ENCODE measurements at regions not wholly inside any gene's neighbourhood (a gene's known extent, or its start where the extent isn't known, plus 50 kb on each side); places are given as distances from the start of the nearest gene placed in this dataset.
"Not testable (repeated sequence)": the region's sequence is repeated elsewhere in the genome, so short reads cannot be mapped to it uniquely, and the experiment has no call there.

- Histone ChIP-seq H3K4me3 (no peak overlapping the region), H3K9me3 (ENCODE audit: low read depth, low read length) (no peaks in the 10 kb centered on the region), H3K9ac (ENCODE audit: insufficient read length) (no peak overlapping the region), H3K36me3 (ENCODE audit: insufficient read depth, low read length) (no peaks in the 10 kb centered on the region), H3K27ac (no peak overlapping the region)
- TF ChIP-seq FOXP2 (optimal IDR thresholded peaks at IDR 0.05; ENCODE audit: control extremely low read depth, extremely low read length, insufficient read depth) (no peak), EZH2 (IDR thresholded peaks at IDR 0.05) (no peak), POLR2AphosphoS5 (IDR thresholded peaks at IDR 0.05; ENCODE audit: borderline replicate concordance, low read depth, low read length) (no peak)
- no peak for DNase-seq (ENCODE audit: low read depth, low spot score)
Measured at GRCh38 chr13:64505336-64505910, 2724.7 kb downstream of the PCDH9 start.

GRCh38 chr13:64488731-64489130 is 2741.4 kb downstream of the PCDH9 start:
- H3K36me3 ChIP-seq (ENCODE audit: insufficient read depth, low read length), result no peaks in the 10 kb centered on the region
- no peak overlapping the region for H3K4me3 ChIP-seq
- H3K9me3 ChIP-seq (ENCODE audit: low read depth, low read length), result no peaks in the 10 kb centered on the region
- no peak overlapping the region for H3K27ac ChIP-seq
- DNase-seq (ENCODE audit: low read depth, low spot score), result no peak
- no peak overlapping the region for H3K9ac ChIP-seq (ENCODE audit: insufficient read length)
- no peak for TF ChIP-seq FOXP2 (optimal IDR thresholded peaks at IDR 0.05; ENCODE audit: control extremely low read depth, extremely low read length, insufficient read depth)
- no peak for TF ChIP-seq POLR2AphosphoS5 (IDR thresholded peaks at IDR 0.05; ENCODE audit: borderline replicate concordance, low read depth, low read length)
- TF ChIP-seq EZH2 (IDR thresholded peaks at IDR 0.05), result no peak

GRCh38 chr13:64482373-64482772 is 2747.8 kb downstream of the PCDH9 start:
- no peak overlapping the region for H3K4me3 ChIP-seq
- no peak overlapping the region for H3K9ac ChIP-seq (ENCODE audit: insufficient read length)
- H3K9me3 ChIP-seq (ENCODE audit: low read depth, low read length), result no peaks in the 10 kb centered on the region
- H3K36me3 ChIP-seq (ENCODE audit: insufficient read depth, low read length), result no peaks in the 10 kb centered on the region
- TF ChIP-seq EZH2 (IDR thresholded peaks at IDR 0.05) (no peak), POLR2AphosphoS5 (IDR thresholded peaks at IDR 0.05; ENCODE audit: borderline replicate concordance, low read depth, low read length) (no peak), FOXP2 (optimal IDR thresholded peaks at IDR 0.05; ENCODE audit: control extremely low read depth, extremely low read length, insufficient read depth) (no peak)
- H3K27ac ChIP-seq, result no peak overlapping the region
- DNase-seq (ENCODE audit: low read depth, low spot score), result no peak

- TF ChIP-seq EZH2 (IDR thresholded peaks at IDR 0.05) (no peak), FOXP2 (optimal IDR thresholded peaks at IDR 0.05; ENCODE audit: control extremely low read depth, extremely low read length, insufficient read depth) (no peak), POLR2AphosphoS5 (IDR thresholded peaks at IDR 0.05; ENCODE audit: borderline replicate concordance, low read depth, low read length) (no peak)
- H3K9ac ChIP-seq (ENCODE audit: insufficient read length), result no peak overlapping the region
- no peak overlapping the region for H3K27ac ChIP-seq
- no peak for DNase-seq (ENCODE audit: low read depth, low spot score)
- no peaks in the 10 kb centered on the region for H3K36me3 ChIP-seq (ENCODE audit: insufficient read depth, low read length)
- H3K9me3 ChIP-seq (ENCODE audit: low read depth, low read length), result no peaks in the 10 kb centered on the region
- H3K4me3 ChIP-seq, result no peak overlapping the region
Measured at GRCh38 chr13:64480672-64481071, 2749.5 kb downstream of the PCDH9 start.

- TF ChIP-seq POLR2AphosphoS5 (IDR thresholded peaks at IDR 0.05; ENCODE audit: borderline replicate concordance, low read depth, low read length), result no peak
- TF ChIP-seq FOXP2 (optimal IDR thresholded peaks at IDR 0.05; ENCODE audit: control extremely low read depth, extremely low read length, insufficient read depth), result no peak
- TF ChIP-seq EZH2 (IDR thresholded peaks at IDR 0.05), result no peak
- Histone ChIP-seq H3K27ac (no peak overlapping the region), H3K9me3 (ENCODE audit: low read depth, low read length) (no peaks in the 10 kb centered on the region), H3K4me3 (no peak overlapping the region), H3K9ac (ENCODE audit: insufficient read length) (no peak overlapping the region), H3K36me3 (ENCODE audit: insufficient read depth, low read length) (no peaks in the 10 kb centered on the region)
- DNase-seq (ENCODE audit: low read depth, low spot score), result no peak
Measured at GRCh38 chr13:64480211-64480610, 2749.9 kb downstream of the PCDH9 start.

GRCh38 chr13:64477146-64477545 is 2753.0 kb downstream of the PCDH9 start:
- no peak overlapping the region for H3K27ac ChIP-seq

GRCh38 chr13:64476041-64476568 is 2754.0 kb downstream of the PCDH9 start:
- H3K4me3 ChIP-seq; H3K9me3 ChIP-seq (ENCODE audit: low read depth, low read length); DNase-seq (ENCODE audit: low read depth, low spot score); H3K36me3 ChIP-seq (ENCODE audit: insufficient read depth, low read length); H3K27ac ChIP-seq; H3K9ac ChIP-seq (ENCODE audit: insufficient read length): not testable (repeated sequence)

More at GRCh38 chr13:64477146-64477545, 2753.0 kb downstream of the PCDH9 start:
- TF ChIP-seq POLR2AphosphoS5 (IDR thresholded peaks at IDR 0.05; ENCODE audit: borderline replicate concordance, low read depth, low read length) (no peak), FOXP2 (optimal IDR thresholded peaks at IDR 0.05; ENCODE audit: control extremely low read depth, extremely low read length, insufficient read depth) (no peak), EZH2 (IDR thresholded peaks at IDR 0.05) (no peak)
- H3K4me3 ChIP-seq, result no peak overlapping the region
- no peak for DNase-seq (ENCODE audit: low read depth, low spot score)
- no peaks in the 10 kb centered on the region for H3K9me3 ChIP-seq (ENCODE audit: low read depth, low read length)
- no peak overlapping the region for H3K9ac ChIP-seq (ENCODE audit: insufficient read length)
- no peaks in the 10 kb centered on the region for H3K36me3 ChIP-seq (ENCODE audit: insufficient read depth, low read length)

- Histone ChIP-seq H3K27ac (peak overlapping the region; percentile 49; the same call in 1 of the 2 replicates), H3K9ac (ENCODE audit: insufficient read length) (no peak overlapping the region), H3K4me3 (no peak overlapping the region), H3K36me3 (ENCODE audit: insufficient read depth, low read length) (no peaks in the 10 kb centered on the region), H3K9me3 (ENCODE audit: low read depth, low read length) (no peaks in the 10 kb centered on the region)
- TF ChIP-seq FOXP2 (optimal IDR thresholded peaks at IDR 0.05; ENCODE audit: control extremely low read depth, extremely low read length, insufficient read depth), result no peak
- no peak for TF ChIP-seq EZH2 (IDR thresholded peaks at IDR 0.05)
- TF ChIP-seq POLR2AphosphoS5 (IDR thresholded peaks at IDR 0.05; ENCODE audit: borderline replicate concordance, low read depth, low read length), result no peak
- DNase-seq (ENCODE audit: low read depth, low spot score), result peak; percentile 44
Measured at GRCh38 chr13:64471916-64472315, 2758.2 kb downstream of the PCDH9 start.

- Histone ChIP-seq H3K9ac (ENCODE audit: insufficient read length) (no peak overlapping the region), H3K27ac (0 out of 2 replicates have a peak overlapping the region, but pooled peaks have one; percentile 26), H3K4me3 (no peak overlapping the region), H3K36me3 (ENCODE audit: insufficient read depth, low read length) (no peaks in the 10 kb centered on the region), H3K9me3 (ENCODE audit: low read depth, low read length) (no peaks in the 10 kb centered on the region)
- no peak for DNase-seq (ENCODE audit: low read depth, low spot score)
- TF ChIP-seq FOXP2 (optimal IDR thresholded peaks at IDR 0.05; ENCODE audit: control extremely low read depth, extremely low read length, insufficient read depth), result no peak
- TF ChIP-seq EZH2 (IDR thresholded peaks at IDR 0.05), result no peak
- TF ChIP-seq POLR2AphosphoS5 (IDR thresholded peaks at IDR 0.05; ENCODE audit: borderline replicate concordance, low read depth, low read length), result no peak
Measured at GRCh38 chr13:64470751-64471150, 2759.4 kb downstream of the PCDH9 start.
